ENCODE measurements at regions not wholly inside any gene's neighbourhood (a gene's known extent, or its start where the extent isn't known, plus 50 kb on each side); places are given as distances from the start of the nearest gene placed in this dataset.
A peak's percentile ranks its signal among the peaks of the same experiment; 100 is the strongest.

- H3K9me3 ChIP-seq, result no peaks in the 10 kb centered on the region
- DNase-seq, result no peak
- TF ChIP-seq POLR2A (IDR thresholded peaks at IDR 0.05) (no peak), CTCF (IDR thresholded peaks at IDR 0.05) (no peak)
- intact Hi-C loops (cut with DNase I; ENCODE audit: low total_unique reads), result no loop called here
- H3K27ac ChIP-seq, result peak overlapping the region in 1 of 2 donors; percentile 96
- no peaks in the 10 kb centered on the region for H3K4me1 ChIP-seq
- no peaks in the 10 kb centered on the region for H3K36me3 ChIP-seq
- no peak overlapping the region for H3K4me3 ChIP-seq
- no peaks in the 10 kb centered on the region for H3K27me3 ChIP-seq
These were observed 97.8 kb upstream of the CARMIL1 start for GRCh38 chr6:25181350-25181724.

GRCh38 chr6:25181923-25182322, 97.3 kb upstream of the CARMIL1 start:
- intact Hi-C loops (cut with DNase I; ENCODE audit: low total_unique reads), result no loop called here
- Histone ChIP-seq H3K9me3 (no peaks in the 10 kb centered on the region), H3K4me1 (no peaks in the 10 kb centered on the region), H3K4me3 (no peak overlapping the region), H3K27me3 (no peaks in the 10 kb centered on the region), H3K36me3 (no peaks in the 10 kb centered on the region), H3K27ac (peak overlapping the region in 1 of 2 donors; percentile 96)
- TF ChIP-seq CTCF (IDR thresholded peaks at IDR 0.05) (no peak), POLR2A (IDR thresholded peaks at IDR 0.05) (no peak)
- DNase-seq, result no peak

- intact Hi-C loops (cut with DNase I; ENCODE audit: low total_unique reads), result no loop called here
- no peaks in the 10 kb centered on the region for H3K36me3 ChIP-seq
- no peak for TF ChIP-seq POLR2A (IDR thresholded peaks at IDR 0.05)
- no peak for TF ChIP-seq CTCF (IDR thresholded peaks at IDR 0.05)
These were observed 92.3 kb upstream of the CARMIL1 start for GRCh38 chr6:25186919-25187318.

GRCh38 chr6:25188232-25188631, 90.9 kb upstream of the CARMIL1 start:
- Histone ChIP-seq H3K9me3 (no peaks in the 10 kb centered on the region), H3K36me3 (no peaks in the 10 kb centered on the region), H3K27me3 (no peaks in the 10 kb centered on the region), H3K27ac (no peak overlapping the region), H3K4me1 (no peaks in the 10 kb centered on the region), H3K4me3 (no peak overlapping the region)
- TF ChIP-seq CTCF (IDR thresholded peaks at IDR 0.05) (no peak), POLR2A (IDR thresholded peaks at IDR 0.05) (no peak)
- intact Hi-C loops (cut with DNase I; ENCODE audit: low total_unique reads), result no loop called here
- DNase-seq, result no peak

More at GRCh38 chr6:25186919-25187318, 92.3 kb upstream of the CARMIL1 start:
- Histone ChIP-seq H3K27ac (no peak overlapping the region), H3K4me3 (no peak overlapping the region), H3K27me3 (no peaks in the 10 kb centered on the region), H3K4me1 (no peaks in the 10 kb centered on the region), H3K9me3 (no peaks in the 10 kb centered on the region)
- DNase-seq, result no peak

GRCh38 chr6:25192590-25193459, 86.3 kb upstream of the CARMIL1 start:
- TF ChIP-seq CTCF (IDR thresholded peaks at IDR 0.05), result no peak
- H3K27me3 ChIP-seq, result no peaks in the 10 kb centered on the region
- peak; percentile 56 to 79 for DNase-seq
- peak overlapping the region; percentile 89 to 95 for H3K27ac ChIP-seq
- H3K4me3 ChIP-seq, result peak overlapping the region in 1 of 2 donors; percentile 13
- intact Hi-C loops (cut with DNase I; ENCODE audit: low total_unique reads), result no loop called here
- H3K4me1 ChIP-seq, result no peaks in the 10 kb centered on the region
- H3K36me3 ChIP-seq, result no peaks in the 10 kb centered on the region
- no peaks in the 10 kb centered on the region for H3K9me3 ChIP-seq

Measured in uterus (tissue), 3 donors.